Nephron (organoid): ENCODE measurements at regions not wholly inside any gene's neighbourhood (a gene's known extent, or its start where the extent isn't known, plus 50 kb on each side); places are given as distances from the start of the nearest gene placed in this dataset.

Experiments used
- H3K27ac Mint-ChIP-seq, 3 experiments: 2 replicates each; pipeline ENCODE4 v1.8.0; 2020; ENCODE audit warnings: mixed read lengths in 3 of 3, mild to moderate bottlenecking in 2 of 3, moderate library complexity in 1 of 3
- H3K27me3 Mint-ChIP-seq: 2 replicates; pipeline ENCODE4 v1.8.0; 2021; ENCODE audit warnings: low read depth, mild to moderate bottlenecking, moderate library complexity, mixed read lengths
- H3K36me3 Mint-ChIP-seq: 2 replicates; pipeline ENCODE4 v1.8.0; 2020; ENCODE audit warnings: low read depth, mixed read lengths
- H3K4me1 Mint-ChIP-seq: 2 replicates; pipeline ENCODE4 v1.8.0; 2020; ENCODE audit warnings: mixed read lengths
- H3K4me3 Mint-ChIP-seq, 3 experiments: 2 replicates each; pipeline ENCODE4 v1.8.0; 2020; ENCODE audit warnings: mild to moderate bottlenecking in 3 of 3, mixed read lengths in 3 of 3, moderate library complexity in 2 of 3
- H3K9me3 Mint-ChIP-seq: 2 replicates; pipeline ENCODE4 v1.8.0; 2020; ENCODE audit warnings: mixed read lengths
- TF ChIP-seq, protein P1 (sequence below), 3 experiments: fragments of 200-600 bp; sonication (generic); IDR thresholded peaks; one replicate each; pipeline ENCODE4 v1.5.0; 2021; ENCODE audit warnings: antibody characterized with exemption in 3 of 3; ENCODE audit not compliant: unreplicated experiment in 3 of 3

DNA sequence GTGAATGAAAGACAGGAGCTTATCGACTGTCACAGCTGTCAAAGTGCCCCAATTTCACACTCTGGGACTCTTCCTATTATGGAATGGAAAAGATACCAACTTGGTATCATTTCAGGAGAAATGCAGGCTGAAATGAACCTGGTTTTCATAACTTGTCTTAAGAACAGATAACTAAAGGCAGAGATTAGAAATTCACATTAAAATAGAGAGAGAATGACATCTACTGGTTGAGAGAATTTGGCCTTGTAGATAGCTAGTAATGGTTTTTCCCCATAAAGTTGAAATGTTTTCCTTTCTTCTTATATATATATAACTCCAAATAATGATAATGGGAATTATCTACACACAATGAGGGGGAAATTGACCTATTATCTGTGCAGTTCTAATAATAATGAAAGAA lies 600.2 kb upstream of the CCNG1 start:
- H3K27ac Mint-ChIP-seq, result no peak overlapping the region
- peaks cover 4% of the 10 kb centered on the region for H3K27me3 Mint-ChIP-seq
- H3K4me1 Mint-ChIP-seq, result no peaks in the 10 kb centered on the region
- TF ChIP-seq, protein P1, sequence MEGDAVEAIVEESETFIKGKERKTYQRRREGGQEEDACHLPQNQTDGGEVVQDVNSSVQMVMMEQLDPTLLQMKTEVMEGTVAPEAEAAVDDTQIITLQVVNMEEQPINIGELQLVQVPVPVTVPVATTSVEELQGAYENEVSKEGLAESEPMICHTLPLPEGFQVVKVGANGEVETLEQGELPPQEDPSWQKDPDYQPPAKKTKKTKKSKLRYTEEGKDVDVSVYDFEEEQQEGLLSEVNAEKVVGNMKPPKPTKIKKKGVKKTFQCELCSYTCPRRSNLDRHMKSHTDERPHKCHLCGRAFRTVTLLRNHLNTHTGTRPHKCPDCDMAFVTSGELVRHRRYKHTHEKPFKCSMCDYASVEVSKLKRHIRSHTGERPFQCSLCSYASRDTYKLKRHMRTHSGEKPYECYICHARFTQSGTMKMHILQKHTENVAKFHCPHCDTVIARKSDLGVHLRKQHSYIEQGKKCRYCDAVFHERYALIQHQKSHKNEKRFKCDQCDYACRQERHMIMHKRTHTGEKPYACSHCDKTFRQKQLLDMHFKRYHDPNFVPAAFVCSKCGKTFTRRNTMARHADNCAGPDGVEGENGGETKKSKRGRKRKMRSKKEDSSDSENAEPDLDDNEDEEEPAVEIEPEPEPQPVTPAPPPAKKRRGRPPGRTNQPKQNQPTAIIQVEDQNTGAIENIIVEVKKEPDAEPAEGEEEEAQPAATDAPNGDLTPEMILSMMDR (IDR thresholded peaks at IDR 0.05; ENCODE audit: unreplicated experiment in 3 of 3), result no peak
- no peaks in the 10 kb centered on the region for H3K36me3 Mint-ChIP-seq
- no peak overlapping the region for H3K4me3 Mint-ChIP-seq
- H3K9me3 Mint-ChIP-seq, result no peaks in the 10 kb centered on the region

DNA sequence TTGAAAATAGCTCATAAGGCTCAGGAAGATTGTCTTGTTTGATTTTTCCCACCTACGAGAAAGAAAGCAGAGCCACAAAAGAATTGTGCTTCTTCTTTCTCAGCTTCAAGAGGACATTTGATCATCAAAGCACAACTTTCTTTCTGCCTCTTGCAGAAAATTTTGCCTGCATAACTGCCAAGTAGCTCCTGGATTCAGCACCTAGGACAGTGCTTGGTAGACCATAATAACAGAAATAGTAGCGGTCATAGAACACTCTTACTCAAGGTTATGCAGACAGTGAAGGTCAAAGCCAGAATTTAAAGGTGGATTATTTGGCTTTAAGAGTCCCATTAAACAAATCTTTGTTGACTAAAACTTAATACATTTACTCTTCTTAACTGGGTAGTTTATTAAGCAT lies 594.7 kb upstream of the CCNG1 start:
- Mint-ChIP-seq H3K4me3 (no peak overlapping the region), H3K27ac (no peak overlapping the region), H3K9me3 (no peaks in the 10 kb centered on the region), H3K27me3 (no peaks in the 10 kb centered on the region), H3K4me1 (no peaks in the 10 kb centered on the region), H3K36me3 (no peaks in the 10 kb centered on the region)
- TF ChIP-seq, protein P1 (IDR thresholded peaks at IDR 0.05; ENCODE audit: unreplicated experiment in 3 of 3), result no peak

DNA sequence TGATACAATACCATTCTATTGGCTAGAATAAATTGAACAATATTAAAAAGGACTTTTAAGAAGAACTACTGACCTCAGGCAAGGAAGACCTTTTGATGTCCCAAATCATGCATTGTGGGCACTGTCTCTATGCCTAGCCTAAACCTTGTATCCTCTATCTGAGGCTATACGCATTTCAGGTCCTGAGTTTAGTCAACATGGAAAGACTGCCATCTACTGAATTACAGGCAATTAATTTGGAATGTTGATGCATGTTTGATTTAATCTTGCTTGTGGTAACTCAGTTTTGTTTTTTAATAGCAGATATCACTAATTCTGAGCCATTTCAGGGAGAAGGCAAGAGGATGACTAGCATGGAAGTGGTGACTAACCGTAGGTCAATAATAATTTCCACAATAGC lies 585.3 kb upstream of the CCNG1 start:
- Mint-ChIP-seq H3K4me3 (no peak overlapping the region), H3K36me3 (no peaks in the 10 kb centered on the region), H3K4me1 (no peaks in the 10 kb centered on the region), H3K27ac (no peak overlapping the region), H3K27me3 (no peaks in the 10 kb centered on the region), H3K9me3 (peaks cover 4% of the 10 kb centered on the region)
- TF ChIP-seq, protein P1 (IDR thresholded peaks at IDR 0.05; ENCODE audit: unreplicated experiment in 3 of 3), result no peak

DNA sequence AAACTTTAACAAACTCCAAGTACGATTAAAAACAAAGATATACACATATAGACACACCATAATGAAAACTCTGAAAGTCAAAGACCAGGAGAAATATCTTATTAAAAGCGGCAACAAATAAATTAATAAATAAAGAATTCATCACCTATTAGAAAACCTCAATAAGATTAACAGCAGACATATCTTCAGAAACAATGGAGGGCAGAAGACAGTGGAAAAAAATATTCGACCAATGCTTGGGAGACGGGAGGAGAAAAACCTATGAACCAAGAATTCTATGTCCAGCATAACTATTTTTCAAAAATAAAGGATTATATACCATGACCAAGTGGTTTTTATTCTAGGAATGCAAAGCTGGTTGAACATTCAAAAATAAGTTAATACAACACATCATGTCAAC lies 578.6 kb upstream of the CCNG1 start:
- Mint-ChIP-seq H3K9me3 (peaks cover 21% of the 10 kb centered on the region), H3K4me3 (no peak overlapping the region), H3K36me3 (no peaks in the 10 kb centered on the region), H3K27ac (no peak overlapping the region), H3K4me1 (no peaks in the 10 kb centered on the region), H3K27me3 (no peaks in the 10 kb centered on the region)
- TF ChIP-seq, protein P1 (IDR thresholded peaks at IDR 0.05; ENCODE audit: unreplicated experiment in 3 of 3), result no peak

DNA sequence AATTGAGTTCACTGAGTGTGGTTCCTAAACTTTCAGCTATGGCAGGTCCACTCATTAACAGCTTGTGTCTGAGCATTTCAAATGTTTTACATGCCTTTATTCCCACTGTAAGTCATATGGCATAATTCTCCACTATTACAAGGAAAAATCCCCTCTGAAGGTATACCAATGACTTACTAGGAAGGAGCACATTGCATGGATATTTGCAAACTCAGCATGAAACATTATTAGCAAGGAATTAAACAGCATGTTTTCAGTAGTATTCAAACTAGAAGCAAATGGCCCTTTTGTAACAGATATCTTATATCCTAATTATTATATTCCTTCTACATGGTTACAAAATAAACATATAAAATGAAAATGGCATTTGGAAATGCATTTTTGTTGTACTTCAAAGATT lies 566.4 kb upstream of the CCNG1 start:
- H3K4me1 Mint-ChIP-seq, result no peaks in the 10 kb centered on the region
- H3K9me3 Mint-ChIP-seq, result peaks cover 7% of the 10 kb centered on the region
- no peaks in the 10 kb centered on the region for H3K27me3 Mint-ChIP-seq
- H3K4me3 Mint-ChIP-seq, result no peak overlapping the region
- no peak overlapping the region for H3K27ac Mint-ChIP-seq
- TF ChIP-seq, protein P1 (IDR thresholded peaks at IDR 0.05; ENCODE audit: unreplicated experiment in 3 of 3), result no peak
- no peaks in the 10 kb centered on the region for H3K36me3 Mint-ChIP-seq

DNA sequence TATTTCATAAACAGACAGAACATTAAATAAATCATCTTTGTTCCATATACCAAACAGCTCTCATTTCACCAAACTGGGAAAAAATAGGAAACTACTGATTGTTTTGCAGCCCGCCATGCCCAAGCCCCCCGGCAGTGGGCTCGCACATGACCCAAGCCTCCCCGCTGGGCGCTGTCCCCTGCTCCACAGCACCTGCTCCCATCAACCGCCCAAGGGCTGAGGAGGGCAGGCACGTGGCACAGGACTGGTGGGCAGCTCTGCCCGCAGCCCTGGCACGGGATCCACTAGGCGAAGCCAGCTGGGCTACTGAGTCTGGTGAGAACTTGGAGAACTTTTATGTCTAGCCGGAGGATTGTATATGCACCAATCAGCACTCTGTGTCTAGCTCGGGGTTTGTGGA lies 554.8 kb upstream of the CCNG1 start:
- H3K4me3 Mint-ChIP-seq, result no peak overlapping the region
- H3K9me3 Mint-ChIP-seq, result peaks cover 16% of the 10 kb centered on the region
- H3K36me3 Mint-ChIP-seq, result no peaks in the 10 kb centered on the region
- no peaks in the 10 kb centered on the region for H3K27me3 Mint-ChIP-seq
- TF ChIP-seq, protein P1 (IDR thresholded peaks at IDR 0.05; ENCODE audit: unreplicated experiment in 3 of 3), result no peak
- H3K4me1 Mint-ChIP-seq, result no peaks in the 10 kb centered on the region
- H3K27ac Mint-ChIP-seq, result no peak overlapping the region
